NB4 (cell line): ENCODE measurements at regions not wholly inside any gene's neighbourhood (a gene's known extent, or its start where the extent isn't known, plus 50 kb on each side); places are given as distances from the start of the nearest gene placed in this dataset.

ENCODE experiments used
- DNase-seq: peaks from one replicate; pipeline ENCODE4 v3.0.0; 2010; ENCODE audit warnings: low read depth
- H3K4me3 ChIP-seq: one replicate; pipeline ENCODE4 v1.5.1; 2011; ENCODE audit warnings: mild to moderate bottlenecking, low read depth, low read length, moderate library complexity
- CTCF ChIP-seq: IDR thresholded peaks from one replicate; pipeline ENCODE4 v1.5.1; 2012; ENCODE audit warnings: low read depth, low read length
- MAX ChIP-seq: IDR thresholded peaks from 2 replicates; pipeline ENCODE4 v1.6.1; 2011; ENCODE audit warnings: low read depth, low read length
- MYC ChIP-seq: IDR thresholded peaks from 2 replicates; pipeline ENCODE4 v1.6.1; 2011; ENCODE audit warnings: low read depth, low read length
- POLR2A ChIP-seq: IDR thresholded peaks from 2 replicates; pipeline ENCODE4 v1.6.1; 2011; ENCODE audit warnings: mild to moderate bottlenecking; ENCODE audit not compliant: insufficient read length; ENCODE audit errors: extremely low read depth

GRCh38 chr2:46836295-46837111 lies 79.1 kb downstream of the MCFD2 start:
- peak; percentile 64 for DNase-seq
- TF ChIP-seq POLR2A = no peak
- TF ChIP-seq CTCF = no peak
- TF ChIP-seq MYC = no peak
- no peak for TF ChIP-seq MAX
- no peak overlapping the region for H3K4me3 ChIP-seq

GRCh38 chr2:46835520-46835919 lies 80.1 kb downstream of the MCFD2 start:
- TF ChIP-seq MYC (no peak), POLR2A (no peak), MAX (no peak), CTCF (no peak)
- DNase-seq = no peak
- no peak overlapping the region for H3K4me3 ChIP-seq

GRCh38 chr2:46832543-46832942 lies 83.1 kb downstream of the MCFD2 start:
- no peak overlapping the region for H3K4me3 ChIP-seq
- TF ChIP-seq MYC (no peak), CTCF (no peak), POLR2A (no peak), MAX (no peak)
- no peak for DNase-seq

GRCh38 chr2:46831869-46832265 lies 83.7 kb downstream of the MCFD2 start:
- TF ChIP-seq MYC (no peak), CTCF (no peak), MAX (no peak), POLR2A (no peak)
- DNase-seq = no peak
- no peak overlapping the region for H3K4me3 ChIP-seq

GRCh38 chr2:46831051-46831868 lies 84.3 kb downstream of the MCFD2 start:
- no peak for DNase-seq
- no peak overlapping the region for H3K4me3 ChIP-seq
- no peak for TF ChIP-seq POLR2A
- TF ChIP-seq MAX = no peak
- no peak for TF ChIP-seq MYC
- no peak for TF ChIP-seq CTCF
